ENCODE measurements at regions not wholly inside any gene's neighbourhood (a gene's known extent, or its start where the extent isn't known, plus 50 kb on each side); places are given as distances from the start of the nearest gene placed in this dataset.

DNA sequence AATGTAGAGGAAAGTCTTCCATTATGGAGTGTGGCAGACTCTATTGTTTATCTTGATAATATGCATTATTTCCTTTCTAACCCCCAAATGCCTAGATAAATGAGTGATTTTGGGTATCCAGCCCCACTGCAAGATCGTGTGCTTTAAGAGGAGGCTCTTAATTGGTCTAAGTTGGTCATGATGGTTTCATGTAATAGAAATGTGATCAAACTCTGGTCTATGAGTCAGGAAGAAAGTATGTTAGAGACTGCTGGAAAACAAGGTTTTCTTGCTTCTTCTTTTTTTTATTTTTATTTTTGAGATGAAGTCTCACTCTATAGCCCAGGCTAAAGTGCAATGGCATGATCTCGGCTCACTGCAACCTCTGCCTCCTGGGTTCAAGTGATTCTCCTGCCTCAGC is 344.5 kb upstream of the TNP1 start:
- intact Hi-C loops (cut with DNase I): no loop called here
- ATAC-seq (no peak), DNase-seq (no peak)
- no peaks in the 10 kb centered on the region for H3K9me3 ChIP-seq
- no peaks in the 10 kb centered on the region for H3K36me3 ChIP-seq
- H3K4me3 ChIP-seq: no peak overlapping the region
- 40% methylated on average over 1 of the region's 2 CpGs for WGBS (ENCODE audit: insufficient coverage, low coverage, low lambda C conversion rate, missing lambda C conversion rate)
- TF ChIP-seq, protein P1, sequence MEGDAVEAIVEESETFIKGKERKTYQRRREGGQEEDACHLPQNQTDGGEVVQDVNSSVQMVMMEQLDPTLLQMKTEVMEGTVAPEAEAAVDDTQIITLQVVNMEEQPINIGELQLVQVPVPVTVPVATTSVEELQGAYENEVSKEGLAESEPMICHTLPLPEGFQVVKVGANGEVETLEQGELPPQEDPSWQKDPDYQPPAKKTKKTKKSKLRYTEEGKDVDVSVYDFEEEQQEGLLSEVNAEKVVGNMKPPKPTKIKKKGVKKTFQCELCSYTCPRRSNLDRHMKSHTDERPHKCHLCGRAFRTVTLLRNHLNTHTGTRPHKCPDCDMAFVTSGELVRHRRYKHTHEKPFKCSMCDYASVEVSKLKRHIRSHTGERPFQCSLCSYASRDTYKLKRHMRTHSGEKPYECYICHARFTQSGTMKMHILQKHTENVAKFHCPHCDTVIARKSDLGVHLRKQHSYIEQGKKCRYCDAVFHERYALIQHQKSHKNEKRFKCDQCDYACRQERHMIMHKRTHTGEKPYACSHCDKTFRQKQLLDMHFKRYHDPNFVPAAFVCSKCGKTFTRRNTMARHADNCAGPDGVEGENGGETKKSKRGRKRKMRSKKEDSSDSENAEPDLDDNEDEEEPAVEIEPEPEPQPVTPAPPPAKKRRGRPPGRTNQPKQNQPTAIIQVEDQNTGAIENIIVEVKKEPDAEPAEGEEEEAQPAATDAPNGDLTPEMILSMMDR (IDR thresholded peaks at IDR 0.05): no peak
- no peak for TF ChIP-seq POLR2A (IDR thresholded peaks at IDR 0.05)
- no peaks in the 10 kb centered on the region for H3K4me1 ChIP-seq
- no peak overlapping the region for H3K27ac ChIP-seq
- H3K27me3 ChIP-seq: no peaks in the 10 kb centered on the region

DNA sequence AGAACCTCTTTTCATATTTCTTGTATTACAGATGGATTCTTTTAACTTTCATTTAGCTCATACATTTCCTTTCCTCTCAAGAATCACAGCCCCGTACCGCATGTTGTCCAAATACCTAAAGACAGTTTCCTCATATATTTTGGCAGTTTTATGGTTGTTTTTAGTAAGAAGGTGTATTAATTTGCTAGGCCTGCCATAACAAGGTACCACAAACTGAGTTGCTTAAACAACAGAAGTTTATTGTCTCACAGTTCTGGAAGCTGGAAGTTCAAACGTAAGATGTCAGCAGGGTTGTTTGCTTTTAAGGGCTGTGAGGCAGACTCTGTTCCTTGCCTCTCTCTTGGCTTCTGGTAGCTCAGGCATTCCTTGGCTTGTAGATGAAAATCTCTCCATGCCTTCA is 343.2 kb upstream of the TNP1 start:
- Histone ChIP-seq H3K27me3 (no peaks in the 10 kb centered on the region), H3K9me3 (no peaks in the 10 kb centered on the region), H3K36me3 (no peaks in the 10 kb centered on the region), H3K27ac (no peak overlapping the region), H3K4me1 (no peaks in the 10 kb centered on the region), H3K4me3 (no peak overlapping the region)
- intact Hi-C loops (cut with DNase I): no loop called here
- DNase-seq (no peak), ATAC-seq (no peak)
- WGBS (ENCODE audit: insufficient coverage, low coverage, low lambda C conversion rate, missing lambda C conversion rate): 75% methylated on average over 3 of the region's 3 CpGs
- TF ChIP-seq, protein P1 (IDR thresholded peaks at IDR 0.05): no peak
- TF ChIP-seq POLR2A (IDR thresholded peaks at IDR 0.05): no peak

DNA sequence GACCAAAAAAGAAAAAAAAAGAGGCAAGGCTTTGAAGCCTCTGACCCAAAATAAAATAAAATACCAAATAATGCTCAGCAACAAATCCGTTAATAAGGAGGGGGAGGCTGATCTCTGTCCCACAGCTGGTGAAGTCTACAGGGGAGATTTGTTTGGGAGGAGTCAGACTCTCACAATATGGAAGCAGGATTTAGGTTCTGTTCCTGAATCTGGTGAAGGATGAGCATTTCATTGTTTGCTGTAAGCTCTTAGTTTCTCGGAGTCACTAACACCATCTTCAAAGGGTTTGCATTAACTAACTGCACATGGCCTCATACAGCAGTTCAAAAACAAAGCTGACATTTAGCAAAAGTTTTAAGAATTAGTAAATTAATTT is 339.4 kb upstream of the TNP1 start:
- no peaks in the 10 kb centered on the region for H3K9me3 ChIP-seq
- no peak overlapping the region for H3K27ac ChIP-seq
- no peaks in the 10 kb centered on the region for H3K27me3 ChIP-seq
- DNase-seq: no peak
- TF ChIP-seq, protein P1 (IDR thresholded peaks at IDR 0.05): no peak
- no peak for TF ChIP-seq POLR2A (IDR thresholded peaks at IDR 0.05)
- 67% methylated on average over 2 of the region's 2 CpGs for WGBS (ENCODE audit: insufficient coverage, low coverage, low lambda C conversion rate, missing lambda C conversion rate)
- intact Hi-C loops (cut with DNase I): no loop called here
- H3K4me3 ChIP-seq: no peak overlapping the region
- H3K4me1 ChIP-seq: no peaks in the 10 kb centered on the region
- ATAC-seq: no peak
- no peaks in the 10 kb centered on the region for H3K36me3 ChIP-seq

DNA sequence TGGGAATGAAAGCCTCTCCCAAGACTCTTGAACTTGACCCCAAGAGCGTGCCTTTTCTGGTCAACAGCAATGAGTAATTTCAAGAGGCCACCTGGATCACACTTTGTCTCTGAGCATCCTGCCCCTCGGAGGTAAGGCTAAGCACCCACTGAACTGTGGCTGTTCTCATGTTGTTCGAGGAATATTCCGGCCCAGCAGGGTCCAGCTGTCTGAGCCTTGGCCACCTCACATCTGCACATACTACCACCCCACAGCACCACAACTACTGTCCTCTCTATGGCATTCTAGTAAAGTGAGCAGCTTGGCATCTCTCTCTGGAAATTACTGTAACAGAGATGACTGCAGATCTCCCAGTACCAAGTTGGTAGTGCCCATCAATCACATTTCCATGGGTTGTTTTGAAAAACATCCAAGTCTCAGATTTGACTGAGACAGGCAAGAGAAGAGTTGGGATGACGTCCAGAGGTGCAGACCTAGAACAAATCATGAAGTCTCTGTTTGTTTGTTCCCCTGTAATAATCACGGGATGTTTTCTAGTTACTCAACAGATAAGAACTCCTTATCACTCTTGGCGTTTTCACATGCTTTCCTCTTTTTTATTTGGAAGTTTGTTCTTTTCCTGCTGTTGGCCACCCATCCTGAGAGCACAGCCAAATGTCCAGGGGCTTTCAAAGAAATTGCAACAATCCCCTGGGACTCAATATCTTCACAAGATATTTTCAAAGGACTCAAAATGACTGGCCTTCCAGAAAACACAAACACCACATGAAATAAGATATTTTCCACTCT is 336.0 kb upstream of the TNP1 start:
- DNase-seq (no peak), ATAC-seq (peak in 1 of 4 donors; percentile 47)
- WGBS (ENCODE audit: insufficient coverage, low coverage, low lambda C conversion rate, missing lambda C conversion rate): 40% methylated on average over 7 of the region's 7 CpGs
- H3K27ac ChIP-seq: no peak overlapping the region
- H3K4me1 ChIP-seq: no peaks in the 10 kb centered on the region
- intact Hi-C loops (cut with DNase I): no loop called here
- H3K9me3 ChIP-seq: no peaks in the 10 kb centered on the region
- no peak overlapping the region for H3K4me3 ChIP-seq
- H3K27me3 ChIP-seq: no peaks in the 10 kb centered on the region
- H3K36me3 ChIP-seq: no peaks in the 10 kb centered on the region
- TF ChIP-seq POLR2A (IDR thresholded peaks at IDR 0.05): no peak
- TF ChIP-seq, protein P1 (IDR thresholded peaks at IDR 0.05): no peak

DNA sequence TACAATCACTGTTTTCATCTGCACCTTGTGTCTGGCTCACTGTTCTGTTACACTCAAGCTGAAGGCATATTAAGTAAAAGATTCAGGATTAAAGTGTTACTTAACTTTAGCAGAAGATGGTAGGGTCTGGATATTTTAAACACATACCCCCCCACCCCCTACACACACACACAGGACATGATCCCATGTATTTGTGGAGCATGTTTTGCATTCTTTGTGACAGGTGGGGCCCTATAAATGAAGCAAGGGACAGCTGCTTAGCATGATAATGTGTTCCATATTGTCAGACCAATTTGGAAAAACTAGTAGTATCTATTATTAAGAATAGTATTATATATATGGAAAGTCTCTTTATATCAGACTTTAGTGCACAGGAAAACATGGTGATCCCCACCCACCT is 335.2 kb upstream of the TNP1 start:
- Histone ChIP-seq H3K9me3 (no peaks in the 10 kb centered on the region), H3K27me3 (no peaks in the 10 kb centered on the region), H3K4me1 (no peaks in the 10 kb centered on the region), H3K27ac (no peak overlapping the region), H3K4me3 (no peak overlapping the region), H3K36me3 (no peaks in the 10 kb centered on the region)
- TF ChIP-seq, protein P1 (IDR thresholded peaks at IDR 0.05): no peak
- no peak for TF ChIP-seq POLR2A (IDR thresholded peaks at IDR 0.05)
- intact Hi-C loops (cut with DNase I): no loop called here
- no peak for ATAC-seq
- no peak for DNase-seq
